Effector memory CD8-positive, alpha-beta T cell (primary cell): ENCODE measurements at regions not wholly inside any gene's neighbourhood (a gene's known extent, or its start where the extent isn't known, plus 50 kb on each side); places are given as distances from the start of the nearest gene placed in this dataset.
"Not testable (repeated sequence)": the region's sequence is repeated elsewhere in the genome, so short reads cannot be mapped to it uniquely, and the experiment has no call there.

Experiments
- ATAC-seq: fragments of 150-1000 bp; cut with Tn5 transposase; replicated peaks from 2 replicates; pipeline ENCODE4 v1.10.0; 2021; ENCODE audit warnings: mild to moderate bottlenecking, moderate library complexity
- DNase-seq, 3 experiments: peaks; one replicate each; pipeline ENCODE4 v3.0.0; 2021
- H3K27ac Mint-ChIP-seq, 2 donors: one replicate each; pipeline ENCODE4 v1.8.0; 2022; ENCODE audit warnings: mild to moderate bottlenecking in 2 of 2, mixed read lengths in 2 of 2, moderate library complexity in 2 of 2
- H3K27me3 Mint-ChIP-seq, 2 donors: one replicate each; pipeline ENCODE4 v1.8.0; 2022; ENCODE audit warnings: mixed read lengths in 2 of 2
- H3K36me3 Mint-ChIP-seq: one replicate; pipeline ENCODE4 v1.8.0; 2022; ENCODE audit warnings: mild to moderate bottlenecking, moderate library complexity, mixed read lengths; ENCODE audit not compliant: insufficient read depth
- H3K4me1 Mint-ChIP-seq, 2 donors: one replicate each; pipeline ENCODE4 v1.8.0; 2022; ENCODE audit warnings: low read depth in 2 of 2, mixed read lengths in 2 of 2
- H3K4me3 Mint-ChIP-seq, 2 donors: one replicate each; pipeline ENCODE4 v1.8.0; 2022; ENCODE audit warnings: mild to moderate bottlenecking in 2 of 2, mixed read lengths in 2 of 2, moderate library complexity in 2 of 2
- H3K9me3 Mint-ChIP-seq, 2 donors: one replicate each; pipeline ENCODE4 v1.8.0; 2022; ENCODE audit warnings: mixed read lengths in 2 of 2

DNA sequence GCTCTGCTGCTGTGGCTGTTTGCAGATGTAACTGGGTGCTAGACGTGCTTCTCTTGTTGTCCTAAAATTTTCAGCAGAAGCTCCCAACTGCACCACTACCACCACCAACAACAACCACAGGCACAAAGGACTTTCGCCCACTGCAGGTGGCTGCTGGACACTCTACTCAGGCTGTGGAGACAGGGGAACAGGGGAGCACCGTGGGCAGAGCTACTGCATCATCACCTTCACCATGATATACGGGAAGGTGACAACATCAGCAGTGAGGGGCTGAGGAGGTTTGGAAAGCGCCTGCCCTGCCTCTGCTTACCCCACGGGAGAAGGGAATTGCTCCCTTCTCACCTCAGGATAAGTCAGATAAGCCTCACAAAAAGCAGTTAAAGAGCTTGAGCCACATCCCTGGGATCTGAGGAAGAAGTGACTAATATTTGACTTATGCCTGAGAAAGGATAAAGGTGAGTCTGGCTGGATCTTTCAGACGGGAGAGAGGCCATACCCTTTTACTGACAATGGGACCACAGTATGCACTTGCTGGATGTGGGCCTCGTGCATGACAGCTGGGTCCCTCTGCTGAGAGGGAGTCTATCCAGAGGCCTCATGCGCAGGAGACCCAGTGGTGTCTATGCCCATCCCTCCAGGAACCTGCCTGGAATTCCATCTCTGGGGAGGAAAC, 217.6 kb downstream of the KLF6 start:
- H3K27ac Mint-ChIP-seq, result peak overlapping the region in 1 of 2 donors; percentile 26
- H3K36me3 Mint-ChIP-seq, result no peaks in the 10 kb centered on the region
- DNase-seq, result no peak
- no peak overlapping the region for H3K4me3 Mint-ChIP-seq
- no peaks in the 10 kb centered on the region for H3K9me3 Mint-ChIP-seq
- peaks cover 9 to 15% of the 10 kb centered on the region in 2 donors for H3K27me3 Mint-ChIP-seq
- H3K4me1 Mint-ChIP-seq, result peaks cover 8 to 19% of the 10 kb centered on the region in 2 donors
- no peak for ATAC-seq

DNA sequence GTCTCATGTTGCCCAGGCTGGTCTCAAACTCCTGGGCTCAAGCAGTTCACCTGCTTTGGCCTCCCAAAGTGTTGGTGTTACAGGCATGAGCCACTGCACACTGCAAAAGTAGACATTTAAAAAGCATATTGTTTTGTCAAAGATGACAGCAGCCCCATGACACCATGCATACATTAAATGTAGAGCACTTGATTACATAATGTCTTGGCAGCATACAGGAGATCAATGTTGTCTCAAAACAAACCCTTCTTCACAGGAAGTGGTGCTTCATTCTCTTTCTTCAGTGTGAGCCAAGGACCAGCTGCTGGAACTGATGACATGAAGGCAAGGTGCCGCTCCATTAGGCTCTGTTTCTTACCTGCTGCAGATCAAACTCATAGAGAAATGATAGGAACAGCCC, 218.4 kb downstream of the KLF6 start:
- DNase-seq, result no peak
- Mint-ChIP-seq H3K9me3 (no peaks in the 10 kb centered on the region), H3K4me3 (no peak overlapping the region), H3K27me3 (peaks cover 7 to 9% of the 10 kb centered on the region in 2 donors), H3K4me1 (peaks cover 8 to 19% of the 10 kb centered on the region in 2 donors), H3K36me3 (no peaks in the 10 kb centered on the region), H3K27ac (peak overlapping the region; percentile 32 to 62)
- no peak for ATAC-seq

DNA sequence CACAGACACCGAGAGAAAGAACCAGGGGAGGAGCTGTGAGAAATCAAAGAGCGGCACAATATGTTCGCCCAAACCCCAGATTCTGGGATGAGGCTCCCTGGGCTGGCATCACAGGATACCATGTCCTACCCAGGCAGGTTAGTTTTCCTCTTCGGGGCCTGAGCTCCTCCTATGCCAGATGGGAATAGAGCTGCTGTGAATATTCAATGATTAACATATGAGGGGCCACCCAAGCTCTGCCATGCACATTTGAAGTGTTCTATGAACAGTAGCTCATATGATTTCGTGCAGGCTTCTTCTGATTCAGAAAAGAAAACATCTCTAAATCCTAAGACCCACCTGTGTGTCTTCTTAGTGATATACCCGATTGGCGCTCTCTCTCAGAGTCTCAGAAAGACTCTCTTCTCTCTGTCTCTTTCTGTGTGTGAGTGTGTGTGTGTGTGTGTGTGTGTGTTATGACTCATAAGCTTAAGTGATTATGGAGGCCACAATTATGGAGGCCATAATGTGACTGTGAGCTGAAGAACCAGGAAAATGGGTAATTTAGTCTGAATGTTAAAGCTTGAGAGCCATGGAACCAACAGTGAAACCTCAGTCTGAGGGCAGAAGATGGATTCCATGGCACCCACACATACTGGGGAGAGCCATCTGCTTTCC, 220.5 kb downstream of the KLF6 start:
- no peak overlapping the region for H3K27ac Mint-ChIP-seq
- H3K9me3 Mint-ChIP-seq, result no peaks in the 10 kb centered on the region
- no peaks in the 10 kb centered on the region for H3K27me3 Mint-ChIP-seq
- ATAC-seq (no peak), DNase-seq (no peak)
- H3K4me3 Mint-ChIP-seq, result no peak overlapping the region
- no peaks in the 10 kb centered on the region for H3K36me3 Mint-ChIP-seq
- peaks cover 8 to 19% of the 10 kb centered on the region in 2 donors for H3K4me1 Mint-ChIP-seq

DNA sequence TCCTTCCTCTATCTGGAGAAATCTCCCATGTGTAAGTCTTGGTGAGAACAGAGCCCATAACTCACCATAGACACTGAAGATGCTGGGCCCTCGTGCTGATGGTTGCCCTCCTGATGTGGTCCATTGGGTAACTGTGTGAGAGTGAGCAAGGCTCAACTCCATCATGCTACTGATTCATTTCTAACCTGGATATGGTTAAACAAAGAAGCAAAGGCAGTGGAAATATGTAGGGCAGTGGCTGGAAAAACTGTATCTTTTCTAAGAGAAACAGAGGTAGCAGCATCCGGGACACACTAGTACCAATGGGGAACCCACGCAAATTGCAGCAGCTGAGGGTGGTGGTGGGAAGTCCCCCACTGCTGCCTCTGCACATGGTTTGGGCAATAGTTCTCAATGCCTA, 221.7 kb downstream of the KLF6 start:
- Mint-ChIP-seq H3K27me3 (peaks cover 7 to 9% of the 10 kb centered on the region in 2 donors), H3K36me3 (no peaks in the 10 kb centered on the region), H3K4me1 (peaks cover 8 to 15% of the 10 kb centered on the region in 2 donors), H3K9me3 (no peaks in the 10 kb centered on the region), H3K27ac (no peak overlapping the region), H3K4me3 (no peak overlapping the region)
- ATAC-seq (no peak), DNase-seq (no peak)

DNA sequence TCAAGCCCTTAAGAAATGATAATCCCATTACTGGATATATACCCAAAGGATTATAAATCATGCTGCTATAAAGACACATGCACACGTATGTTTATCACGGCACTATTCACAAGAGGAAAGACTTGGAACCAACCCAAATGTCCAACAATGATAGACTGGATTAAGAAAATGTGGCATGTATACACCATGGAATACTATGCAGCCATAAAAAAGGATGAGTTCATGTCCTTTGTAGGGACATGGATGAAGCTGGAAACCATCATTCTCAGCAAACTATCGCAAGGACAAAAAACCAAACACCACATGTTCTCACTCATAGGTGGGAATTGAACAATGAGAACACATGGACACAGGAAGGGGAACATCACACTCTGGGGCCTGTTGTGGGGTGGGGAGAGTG, 224.4 kb downstream of the KLF6 start:
- ATAC-seq, H3K4me1 Mint-ChIP-seq, DNase-seq, H3K27ac Mint-ChIP-seq, H3K36me3 Mint-ChIP-seq, H3K9me3 Mint-ChIP-seq, H3K4me3 Mint-ChIP-seq: not testable (repeated sequence)
- H3K27me3 Mint-ChIP-seq, result peaks cover 11 to 12% of the 10 kb centered on the region in 2 donors

DNA sequence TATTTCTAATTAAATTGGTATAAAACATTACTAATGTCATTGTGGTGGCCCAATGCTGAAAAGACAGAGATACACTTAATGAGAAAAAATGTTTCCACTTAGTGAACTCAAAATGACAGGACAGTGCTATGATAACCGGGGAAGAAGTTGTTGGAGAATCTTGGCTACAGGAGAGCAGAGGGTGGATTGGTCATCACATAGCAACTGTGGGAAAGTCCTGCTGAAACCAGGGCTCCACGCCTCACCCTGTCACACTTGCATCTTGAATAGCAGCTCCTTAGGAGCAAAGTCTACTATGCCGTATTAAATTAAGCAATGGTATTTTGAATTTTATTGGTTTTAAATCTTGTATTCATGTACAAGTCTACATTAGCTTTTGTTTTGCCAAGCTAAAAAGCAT, 225.5 kb downstream of the KLF6 start:
- Mint-ChIP-seq H3K9me3 (no peaks in the 10 kb centered on the region), H3K4me1 (peaks cover 9 to 16% of the 10 kb centered on the region in 2 donors), H3K4me3 (no peak overlapping the region), H3K36me3 (no peaks in the 10 kb centered on the region), H3K27ac (no peak overlapping the region), H3K27me3 (peaks cover 11 to 12% of the 10 kb centered on the region in 2 donors)
- ATAC-seq (no peak), DNase-seq (no peak)

DNA sequence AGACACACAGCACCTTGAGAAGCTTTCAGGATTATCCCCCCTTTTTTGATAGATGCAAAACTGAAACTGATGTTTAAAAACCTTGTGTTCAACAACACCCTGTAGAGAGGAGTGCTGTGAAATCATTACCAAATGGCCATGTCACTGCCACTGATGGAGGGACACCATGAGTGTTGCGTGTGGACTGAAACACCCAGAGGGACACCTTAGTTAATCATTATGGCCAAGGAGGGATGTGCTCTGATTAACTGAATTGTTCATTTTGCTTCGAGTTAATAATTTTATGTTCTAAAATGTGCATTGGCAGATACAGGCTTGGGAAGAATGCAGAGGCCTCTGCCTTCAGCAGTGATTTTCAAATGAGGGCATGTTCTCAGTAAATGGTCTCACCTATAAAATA, 226.0 kb downstream of the KLF6 start:
- Mint-ChIP-seq H3K4me1 (peaks cover 14 to 21% of the 10 kb centered on the region in 2 donors), H3K27ac (no peak overlapping the region), H3K27me3 (peaks cover 11 to 12% of the 10 kb centered on the region in 2 donors), H3K9me3 (no peaks in the 10 kb centered on the region), H3K36me3 (no peaks in the 10 kb centered on the region), H3K4me3 (no peak overlapping the region)
- DNase-seq (no peak), ATAC-seq (no peak)

DNA sequence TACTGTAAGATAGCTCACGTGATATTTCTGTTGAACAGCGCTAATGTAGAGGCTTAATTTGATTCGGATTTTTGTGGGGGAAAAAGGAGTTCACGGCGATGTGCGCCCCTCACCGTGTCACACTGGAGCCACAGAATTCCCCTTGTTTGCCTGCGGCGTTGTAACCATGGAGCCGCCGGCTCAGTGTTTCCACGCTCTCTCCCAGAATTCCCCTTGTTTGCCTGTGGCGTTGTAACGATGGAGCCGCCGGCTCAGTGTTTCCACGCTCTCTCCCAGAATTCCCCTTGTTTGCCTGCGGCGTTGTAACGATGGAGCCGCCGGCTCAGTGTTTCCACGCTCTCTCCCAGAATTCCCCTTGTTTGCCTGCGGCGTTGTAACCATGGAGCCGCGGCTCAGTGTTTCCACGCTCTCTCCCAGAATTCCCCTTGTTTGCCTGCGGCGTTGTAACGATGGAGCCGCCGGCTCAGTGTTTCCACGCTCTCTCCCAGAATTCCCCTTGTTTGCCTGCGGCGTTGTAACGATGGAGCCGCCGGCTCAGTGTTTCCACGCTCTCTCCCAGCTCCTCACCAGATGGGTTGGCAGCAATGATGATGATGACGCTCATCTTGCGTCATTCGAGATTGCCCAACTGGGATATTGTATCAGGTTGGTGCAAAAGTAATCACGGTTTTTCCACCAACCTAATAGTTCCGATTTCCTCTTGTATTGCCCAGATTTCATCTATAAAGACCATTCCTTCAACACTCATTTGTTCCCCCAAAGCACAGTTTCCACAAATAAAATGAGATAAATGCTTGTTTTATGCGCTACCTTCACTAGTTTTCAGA, 228.6 kb downstream of the KLF6 start:
- H3K9me3 Mint-ChIP-seq, result not testable (repeated sequence)
- Mint-ChIP-seq H3K4me3 (peak overlapping the region; percentile 67 to 69), H3K27ac (peak overlapping the region in 1 of 2 donors; percentile 12)

DNA sequence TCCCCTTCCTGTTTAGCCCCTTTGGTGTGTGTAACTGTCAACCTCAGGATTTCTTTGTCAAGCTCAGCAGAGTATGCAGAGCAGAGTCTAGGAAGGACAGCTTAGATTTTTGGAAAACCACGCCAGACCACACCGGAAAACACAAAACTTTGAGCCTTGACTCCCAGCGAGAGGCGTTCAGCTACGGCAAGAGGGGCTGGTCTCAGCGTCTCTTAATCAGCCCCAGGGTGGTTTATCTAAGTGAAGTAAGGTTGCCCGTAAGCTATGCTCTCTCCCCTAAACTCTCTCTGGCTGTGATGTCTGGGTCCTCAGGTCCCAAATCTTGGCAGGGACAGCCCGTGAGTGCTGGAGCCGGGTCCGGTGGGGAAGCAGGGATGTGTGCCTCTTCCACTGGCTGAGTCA, 230.9 kb downstream of the KLF6 start:
- no peak for DNase-seq
- Mint-ChIP-seq H3K27me3 (peaks cover 10 to 14% of the 10 kb centered on the region in 2 donors), H3K4me1 (peaks cover 17 to 22% of the 10 kb centered on the region in 2 donors), H3K27ac (peak overlapping the region; percentile 83 to 89), H3K36me3 (no peaks in the 10 kb centered on the region), H3K9me3 (no peaks in the 10 kb centered on the region), H3K4me3 (peak overlapping the region; percentile 41 to 64)
- peak; percentile 50 for ATAC-seq

More for the DNA sequence above, 228.6 kb downstream of the KLF6 start:
- not testable (repeated sequence) for ATAC-seq, H3K36me3 Mint-ChIP-seq, DNase-seq
- Mint-ChIP-seq H3K27me3 (peaks cover 11 to 12% of the 10 kb centered on the region in 2 donors), H3K4me1 (peaks cover 17 to 22% of the 10 kb centered on the region in 2 donors)

DNA sequence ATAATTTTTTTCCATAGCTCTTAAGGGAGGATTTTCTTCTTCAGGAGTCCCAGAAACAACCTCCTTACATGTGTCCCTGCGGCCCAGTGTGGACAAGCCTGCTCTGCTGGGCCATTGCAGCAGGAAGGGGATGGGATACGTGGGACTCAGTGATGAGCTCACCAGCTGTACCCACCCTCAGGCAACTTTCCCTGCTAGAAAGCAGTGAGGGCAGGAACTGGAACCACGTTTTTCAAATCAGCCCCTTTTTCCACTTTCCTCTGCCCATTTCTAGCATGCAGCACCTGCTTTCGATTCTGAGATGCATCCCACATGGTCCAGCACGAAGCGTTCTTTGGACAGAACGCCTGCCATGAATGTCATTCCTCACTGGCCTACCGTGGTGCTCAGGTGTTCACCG, 232.7 kb downstream of the KLF6 start:
- ATAC-seq (no peak), DNase-seq (no peak)
- H3K4me3 Mint-ChIP-seq, result no peak overlapping the region
- H3K27me3 Mint-ChIP-seq, result peaks cover 0 to 9% of the 10 kb centered on the region in 2 donors
- H3K9me3 Mint-ChIP-seq, result no peaks in the 10 kb centered on the region
- no peaks in the 10 kb centered on the region for H3K36me3 Mint-ChIP-seq
- peaks cover 17 to 22% of the 10 kb centered on the region in 2 donors for H3K4me1 Mint-ChIP-seq
- H3K27ac Mint-ChIP-seq, result peak overlapping the region in 1 of 2 donors; percentile 41

DNA sequence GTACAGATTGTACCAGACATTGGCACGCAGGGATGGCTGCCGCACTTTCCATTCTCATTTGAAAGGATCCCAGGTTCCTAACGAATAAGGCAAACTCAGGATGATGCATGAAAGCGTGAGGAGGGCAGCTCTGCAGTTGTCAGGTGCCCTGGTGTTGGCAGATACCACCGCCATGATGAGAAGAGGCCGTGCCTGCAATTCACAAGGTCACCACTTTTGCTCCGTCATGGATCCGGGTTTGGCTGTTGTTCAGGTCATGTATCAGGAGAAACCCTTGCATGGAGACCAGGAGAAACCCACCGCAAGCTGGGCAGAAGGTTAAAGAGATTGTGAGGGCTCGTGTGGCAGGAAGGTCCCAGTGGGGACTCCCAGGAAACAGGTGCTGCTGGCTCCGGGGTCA, 233.2 kb downstream of the KLF6 start:
- Mint-ChIP-seq H3K36me3 (no peaks in the 10 kb centered on the region), H3K4me3 (no peak overlapping the region), H3K27ac (no peak overlapping the region), H3K9me3 (no peaks in the 10 kb centered on the region), H3K4me1 (peaks cover 17 to 20% of the 10 kb centered on the region in 2 donors), H3K27me3 (peaks cover 0 to 9% of the 10 kb centered on the region in 2 donors)
- ATAC-seq (no peak), DNase-seq (no peak)

DNA sequence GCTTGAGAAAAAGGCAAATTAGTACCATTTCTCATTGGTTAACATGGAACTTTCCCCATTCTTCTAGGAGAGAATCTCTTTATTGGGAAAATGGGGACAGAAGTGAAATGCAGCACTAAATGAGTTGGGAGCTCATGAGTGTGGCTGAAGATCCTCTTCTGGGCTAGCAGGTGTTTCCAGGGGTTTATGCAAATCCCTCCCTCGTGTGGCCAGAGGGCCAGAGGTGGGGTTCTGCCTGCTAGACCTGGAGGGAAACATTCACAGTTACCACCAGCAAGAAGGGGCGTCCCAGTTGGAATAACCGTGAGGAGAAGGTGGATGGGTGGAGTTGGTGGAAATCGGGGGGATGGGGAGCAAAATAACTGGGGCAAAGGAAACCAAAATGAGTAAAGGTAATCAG, 235.9 kb downstream of the KLF6 start:
- peaks cover 2 to 4% of the 10 kb centered on the region in 2 donors for H3K4me1 Mint-ChIP-seq
- H3K27me3 Mint-ChIP-seq, result peaks cover 0 to 4% of the 10 kb centered on the region in 2 donors
- ATAC-seq, result no peak
- no peaks in the 10 kb centered on the region for H3K9me3 Mint-ChIP-seq
- H3K4me3 Mint-ChIP-seq, result no peak overlapping the region
- no peak overlapping the region for H3K27ac Mint-ChIP-seq
- DNase-seq, result no peak
- H3K36me3 Mint-ChIP-seq, result no peaks in the 10 kb centered on the region

DNA sequence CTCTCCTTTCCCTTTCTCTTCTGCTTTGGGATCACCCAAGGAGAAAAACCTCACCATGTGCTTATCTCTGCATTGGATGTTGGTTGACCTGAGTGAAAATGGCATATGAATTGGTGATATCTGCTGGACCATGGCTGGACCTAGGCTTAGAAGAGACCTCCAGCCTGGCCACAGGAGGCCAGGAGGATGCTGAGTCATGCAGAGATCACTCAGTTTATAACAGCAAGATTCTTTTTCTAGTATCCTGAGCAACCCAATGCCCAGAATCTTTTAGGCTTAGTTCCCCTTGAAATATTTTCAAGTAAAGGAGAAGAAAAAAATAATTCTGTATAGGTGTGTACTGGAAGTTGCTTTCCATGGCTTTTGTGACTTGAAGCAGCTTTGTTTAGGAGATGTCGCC, 236.3 kb downstream of the KLF6 start:
- Mint-ChIP-seq H3K9me3 (no peaks in the 10 kb centered on the region), H3K36me3 (no peaks in the 10 kb centered on the region), H3K27ac (no peak overlapping the region), H3K4me1 (peaks cover 0 to 2% of the 10 kb centered on the region in 2 donors), H3K27me3 (peaks cover 0 to 4% of the 10 kb centered on the region in 2 donors), H3K4me3 (no peak overlapping the region)
- DNase-seq (no peak), ATAC-seq (no peak)
